MM.1S (cell line): ENCODE measurements at regions not wholly inside any gene's neighbourhood (a gene's known extent, or its start where the extent isn't known, plus 50 kb on each side); places are given as distances from the start of the nearest gene placed in this dataset.

Experiments
- DNase-seq: peaks from one replicate; pipeline ENCODE4 v3.0.0-alpha.2; 2015
- H2AFZ ChIP-seq: fragments of 300-600 bp; sonication (generic); 2 replicates; pipeline ENCODE4 v1.6.0; 2016; ENCODE audit warnings: antibody characterized with exemption, low read length
- H3F3A ChIP-seq: fragments of 300-600 bp; sonication (generic); 2 replicates; pipeline ENCODE4 v1.6.1; 2016; ENCODE audit warnings: mild to moderate bottlenecking, antibody characterized with exemption, low read length, moderate library complexity, mixed read lengths; ENCODE audit not compliant: insufficient read depth
- H3K27ac ChIP-seq: fragments of 300-600 bp; sonication (generic); 2 replicates; pipeline ENCODE4 v1.5.1; 2016; ENCODE audit warnings: mild to moderate bottlenecking, low read length
- H3K27me3 ChIP-seq: fragments of 300-600 bp; sonication (generic); replicated peaks from 2 replicates; pipeline ENCODE4 v1.6.0; 2016; ENCODE audit warnings: low read length; ENCODE audit not compliant: insufficient read depth
- H3K36me3 ChIP-seq: fragments of 300-600 bp; sonication (generic); replicated peaks from 2 replicates; pipeline ENCODE4 v1.6.1; 2016; ENCODE audit warnings: mild to moderate bottlenecking, low read length, mixed read lengths; ENCODE audit not compliant: insufficient read depth
- H3K4me1 ChIP-seq: fragments of 300-600 bp; sonication (generic); 2 replicates; pipeline ENCODE4 v1.6.1; 2016; ENCODE audit warnings: low read length, mixed read lengths
- H3K4me2 ChIP-seq: fragments of 300-600 bp; sonication (generic); 2 replicates; pipeline ENCODE4 v1.6.0; 2016; ENCODE audit warnings: low read depth, low read length
- H3K4me3 ChIP-seq: fragments of 300-600 bp; sonication (generic); 2 replicates; pipeline ENCODE4 v1.5.1; 2016; ENCODE audit warnings: low read length, mixed read lengths
- H3K79me2 ChIP-seq: fragments of 300-600 bp; sonication (generic); 2 replicates; pipeline ENCODE4 v1.6.1; 2016; ENCODE audit warnings: mixed run types, low read length, mixed read lengths
- H3K9ac ChIP-seq: fragments of 300-600 bp; sonication (generic); 2 replicates; pipeline ENCODE4 v1.6.1; 2016; ENCODE audit warnings: low read length, mixed read lengths
- H3K9me2 ChIP-seq: fragments of 300-600 bp; sonication (generic); replicated peaks from 2 replicates; pipeline ENCODE4 v1.6.1; 2016; ENCODE audit warnings: mild to moderate bottlenecking, low read length, mixed read lengths; ENCODE audit not compliant: insufficient read depth
- H3K9me3 ChIP-seq: fragments of 300-600 bp; sonication (generic); replicated peaks from 2 replicates; pipeline ENCODE4 v1.6.1; 2016; ENCODE audit warnings: mild to moderate bottlenecking, low read length, mixed read lengths; ENCODE audit not compliant: insufficient read depth
- H4K20me1 ChIP-seq: fragments of 300-600 bp; sonication (generic); 2 replicates; pipeline ENCODE4 v1.6.1; 2016; ENCODE audit warnings: mild to moderate bottlenecking, low read length, moderate library complexity, mixed read lengths; ENCODE audit not compliant: insufficient read depth
- EZH2 ChIP-seq: fragments of 300-600 bp; sonication (generic); optimal IDR thresholded peaks from 2 replicates; pipeline ENCODE3; 2017; ENCODE audit warnings: low read depth, mild to moderate bottlenecking, antibody characterized with exemption, low read length, mixed read lengths
- EZH2phosphoT487 ChIP-seq: fragments of 300-600 bp; sonication (generic); IDR thresholded peaks from 2 replicates; pipeline ENCODE4 v1.6.1; 2018; ENCODE audit warnings: antibody characterized with exemption, low read length
- TF ChIP-seq, protein P1 (sequence below): fragments of 300-600 bp; sonication (generic); IDR thresholded peaks from 2 replicates; pipeline ENCODE4 v1.5.1; 2016; ENCODE audit warnings: antibody characterized with exemption, low read length, mixed read lengths

DNA sequence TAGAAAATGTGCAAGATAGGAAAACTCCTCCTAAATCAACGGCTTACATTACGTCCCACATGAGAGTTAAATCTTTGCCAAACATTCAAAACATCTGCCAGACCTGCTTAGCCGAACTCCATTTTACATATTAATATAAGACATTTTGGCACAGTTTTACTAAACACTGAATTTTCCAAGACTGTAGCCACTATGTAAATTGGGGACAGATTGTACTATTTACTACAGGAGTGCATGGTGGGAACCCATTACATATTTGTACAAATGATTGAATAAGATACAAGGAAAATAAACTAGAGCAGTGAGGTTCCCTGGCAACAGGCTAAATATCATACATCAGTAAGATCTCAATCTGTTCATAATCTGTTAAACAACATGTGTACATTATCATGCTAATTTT lies 1234.4 kb downstream of the KCNT2 start:
- H3K36me3 ChIP-seq: no peaks in the 10 kb centered on the region
- no peak overlapping the region for H2AFZ ChIP-seq
- no peaks in the 10 kb centered on the region for H3K9me3 ChIP-seq
- H3K79me2 ChIP-seq: no peaks in the 10 kb centered on the region
- no peaks in the 10 kb centered on the region for H3F3A ChIP-seq
- H3K27ac ChIP-seq: no peak overlapping the region
- H3K9me2 ChIP-seq: no peaks in the 10 kb centered on the region
- H3K9ac ChIP-seq: no peak overlapping the region
- DNase-seq: no peak
- no peaks in the 10 kb centered on the region for H3K27me3 ChIP-seq
- TF ChIP-seq EZH2phosphoT487: no peak
- TF ChIP-seq, protein P1, sequence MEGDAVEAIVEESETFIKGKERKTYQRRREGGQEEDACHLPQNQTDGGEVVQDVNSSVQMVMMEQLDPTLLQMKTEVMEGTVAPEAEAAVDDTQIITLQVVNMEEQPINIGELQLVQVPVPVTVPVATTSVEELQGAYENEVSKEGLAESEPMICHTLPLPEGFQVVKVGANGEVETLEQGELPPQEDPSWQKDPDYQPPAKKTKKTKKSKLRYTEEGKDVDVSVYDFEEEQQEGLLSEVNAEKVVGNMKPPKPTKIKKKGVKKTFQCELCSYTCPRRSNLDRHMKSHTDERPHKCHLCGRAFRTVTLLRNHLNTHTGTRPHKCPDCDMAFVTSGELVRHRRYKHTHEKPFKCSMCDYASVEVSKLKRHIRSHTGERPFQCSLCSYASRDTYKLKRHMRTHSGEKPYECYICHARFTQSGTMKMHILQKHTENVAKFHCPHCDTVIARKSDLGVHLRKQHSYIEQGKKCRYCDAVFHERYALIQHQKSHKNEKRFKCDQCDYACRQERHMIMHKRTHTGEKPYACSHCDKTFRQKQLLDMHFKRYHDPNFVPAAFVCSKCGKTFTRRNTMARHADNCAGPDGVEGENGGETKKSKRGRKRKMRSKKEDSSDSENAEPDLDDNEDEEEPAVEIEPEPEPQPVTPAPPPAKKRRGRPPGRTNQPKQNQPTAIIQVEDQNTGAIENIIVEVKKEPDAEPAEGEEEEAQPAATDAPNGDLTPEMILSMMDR: no peak
- TF ChIP-seq EZH2: no peak
- H3K4me2 ChIP-seq: no peak overlapping the region
- H3K4me3 ChIP-seq: no peak overlapping the region
- no peaks in the 10 kb centered on the region for H3K4me1 ChIP-seq
- no peaks in the 10 kb centered on the region for H4K20me1 ChIP-seq

DNA sequence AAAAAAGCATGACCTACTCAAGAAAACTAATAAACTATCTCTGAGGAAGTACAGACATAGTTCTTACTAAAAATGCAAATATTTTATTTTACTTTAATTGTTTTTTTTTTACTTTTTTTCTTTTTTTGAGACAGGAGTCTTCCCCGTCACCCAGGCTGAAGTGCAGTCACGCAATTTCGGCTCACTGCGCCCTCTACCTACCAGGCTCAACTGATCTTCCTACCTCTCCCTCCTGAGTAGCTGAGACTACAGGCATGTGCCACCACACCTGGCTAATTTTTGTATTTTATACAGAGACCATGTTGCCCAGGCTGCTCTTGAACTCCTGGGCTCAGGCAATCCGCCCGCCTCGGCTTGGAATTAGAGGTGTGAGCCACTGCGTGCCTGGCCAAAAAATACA lies 1263.1 kb downstream of the KCNT2 start:
- Histone ChIP-seq H3K9me3 (no peaks in the 10 kb centered on the region), H3F3A (no peaks in the 10 kb centered on the region), H3K9me2 (no peaks in the 10 kb centered on the region), H4K20me1 (no peaks in the 10 kb centered on the region), H3K9ac (no peak overlapping the region), H3K79me2 (no peaks in the 10 kb centered on the region), H2AFZ (no peak overlapping the region), H3K4me1 (no peaks in the 10 kb centered on the region), H3K27me3 (no peaks in the 10 kb centered on the region), H3K4me2 (no peak overlapping the region), H3K36me3 (no peaks in the 10 kb centered on the region), H3K27ac (no peak overlapping the region), H3K4me3 (no peak overlapping the region)
- no peak for DNase-seq
- TF ChIP-seq EZH2: no peak
- TF ChIP-seq, protein P1: no peak
- TF ChIP-seq EZH2phosphoT487: no peak

GRCh38 chr1:195337646-195338045 lies 1270.6 kb downstream of the KCNT2 start:
- H3K27ac ChIP-seq: no peak overlapping the region

More at GRCh38 chr1:195337646-195338045, 1270.6 kb downstream of the KCNT2 start:
- H4K20me1 ChIP-seq: no peaks in the 10 kb centered on the region
- H3K9me2 ChIP-seq: no peaks in the 10 kb centered on the region
- no peak overlapping the region for H3K4me3 ChIP-seq
- H3K27me3 ChIP-seq: no peaks in the 10 kb centered on the region
- TF ChIP-seq, protein P1: no peak
- no peak for TF ChIP-seq EZH2
- TF ChIP-seq EZH2phosphoT487: no peak
- H2AFZ ChIP-seq: no peak overlapping the region
- H3F3A ChIP-seq: no peaks in the 10 kb centered on the region
- no peaks in the 10 kb centered on the region for H3K79me2 ChIP-seq
- H3K9ac ChIP-seq: no peak overlapping the region
- no peaks in the 10 kb centered on the region for H3K4me1 ChIP-seq
- H3K36me3 ChIP-seq: no peaks in the 10 kb centered on the region
- DNase-seq: no peak
- H3K9me3 ChIP-seq: no peaks in the 10 kb centered on the region
- no peak overlapping the region for H3K4me2 ChIP-seq
